HCT116 (cell line): ENCODE measurements at regions not wholly inside any gene's neighbourhood (a gene's known extent, or its start where the extent isn't known, plus 50 kb on each side); places are given as distances from the start of the nearest gene placed in this dataset.

Experiments used
- ATAC-seq: fragments of 200-7000 bp; cut with Tn5 transposase; 2 replicates; pipeline ENCODE4 v1.9.1; 2020; ENCODE audit warnings: mild to moderate bottlenecking, moderate library complexity
- BruUV-seq: library from RNA; stranded (reverse); fragments of 400-500 nt; replicated peaks from 2 replicates; lab custom pipeline; 2021; lab: Mats Ljungman, UMichigan
- CTCF ChIA-PET: fragments of 300-600 bp; sonication (Branson Sonifier 250); formaldehyde crosslinking; loops from one replicate; lab custom pipeline; 2021; ENCODE audit warnings: antibody characterized with exemption; lab: Charles Lee
- POLR2A ChIA-PET: fragments of 300-600, 350-600 bp; sonication (Branson Sonifier 250); formaldehyde crosslinking; loops from one replicate; lab custom pipeline; 2021; ENCODE audit warnings: antibody characterized with exemption; lab: Charles Lee
- RAD21 ChIA-PET, 2 experiments: fragments of 300-600 bp; sonication (Branson Sonifier 250); formaldehyde crosslinking; loops; one replicate each; lab custom pipeline; 2023; ENCODE audit warnings: low total read pairs in 2 of 2; ENCODE audit not compliant: uncharacterized antibody in 2 of 2, unreplicated experiment in 2 of 2, low non-redundant PET in 1 of 2; lab: Charles Lee
- DNase-seq: peaks from one replicate; pipeline ENCODE4 v3.0.0-alpha.2; 2010; ENCODE audit warnings: low read depth, low spot score
- H2AFZ ChIP-seq: fragments of 200-600 bp; shearing (Covaris generic), sonication (generic); 2 replicates; pipeline ENCODE4 v1.6.1; 2017; ENCODE audit warnings: low read depth, mixed run types, mixed read lengths, antibody characterized with exemption, low read length; ENCODE audit not compliant: poor library complexity, severe bottlenecking
- H3K27ac ChIP-seq: 2 replicates; pipeline ENCODE4 v1.5.1; 2012; ENCODE audit warnings: low read depth, low read length
- H3K27me3 ChIP-seq: fragments of 200-600 bp; sonication (generic); 2 replicates; pipeline ENCODE4 v1.6.1; 2016; ENCODE audit warnings: mixed run types, low read length, mixed read lengths; ENCODE audit not compliant: insufficient read depth
- H3K36me3 ChIP-seq, 2 experiments: fragments of 200-500 bp in 1 of 2; fragments of 200-600 bp in 1 of 2; sonication (Bioruptor generic) in 1 of 2; sonication (generic) in 1 of 2; 2 replicates each; pipeline versions ENCODE4 v1.5.1 to v1.6.1; 2014 to 2016; ENCODE audit warnings: low read length in 2 of 2, inconsistent platforms in 1 of 2, mixed read lengths in 1 of 2, mixed run types in 1 of 2; ENCODE audit not compliant: insufficient read depth in 2 of 2, control insufficient read depth in 1 of 2
- H3K4me1 ChIP-seq, 2 experiments: fragments of 200-600 bp in 1 of 2; sonication (generic) in 1 of 2; 2 replicates each; pipeline versions ENCODE4 v1.5.1 to v1.6.1; 2012 to 2017; ENCODE audit warnings: low read length in 2 of 2, inconsistent platforms in 1 of 2, mild to moderate bottlenecking in 1 of 2, mixed read lengths in 1 of 2, mixed run types in 1 of 2, moderate library complexity in 1 of 2; ENCODE audit not compliant: insufficient read depth in 2 of 2, control insufficient read depth in 1 of 2
- H3K4me2 ChIP-seq: fragments of 200-600 bp; sonication (generic); 2 replicates; pipeline ENCODE4 v1.6.1; 2017; ENCODE audit warnings: mixed run types, low read length, mixed read lengths
- H3K4me3 ChIP-seq, 2 experiments: fragments of 200-600 bp in 1 of 2; sonication (generic) in 1 of 2; replicated peaks in 1 of 2; 2 replicates each; pipeline ENCODE4 v1.5.1; 2011 to 2016; ENCODE audit warnings: low read length in 2 of 2, control low read depth in 1 of 2, low read depth in 1 of 2, mild to moderate bottlenecking in 1 of 2, mixed read lengths in 1 of 2, mixed run types in 1 of 2
- H3K79me2 ChIP-seq: fragments of 200-600 bp; sonication (generic); 2 replicates; pipeline ENCODE4 v1.6.1; 2017; ENCODE audit warnings: mild to moderate bottlenecking, mixed run types, low read length, moderate library complexity, mixed read lengths; ENCODE audit not compliant: insufficient read depth
- H3K9ac ChIP-seq: fragments of 200-600 bp; sonication (generic); 2 replicates; pipeline ENCODE4 v1.6.1; 2016; ENCODE audit warnings: low read length, mixed read lengths
- H3K9me2 ChIP-seq: fragments of 200-600 bp; sonication (generic), shearing (Covaris generic); 2 replicates; pipeline ENCODE4 v1.6.1; 2017; ENCODE audit warnings: mixed run types, mild to moderate bottlenecking, moderate library complexity; ENCODE audit not compliant: insufficient read depth
- H3K9me3 ChIP-seq, 2 experiments: fragments of 200-500 bp in 1 of 2; fragments of 200-600 bp in 1 of 2; sonication (Bioruptor generic) in 1 of 2; sonication (generic) in 1 of 2; 2 replicates each; pipeline ENCODE4 v1.6.1; 2014 to 2017; ENCODE audit warnings: low read length in 2 of 2, mixed read lengths in 2 of 2, inconsistent platforms in 1 of 2, low read depth in 1 of 2, mild to moderate bottlenecking in 1 of 2, mixed run types in 1 of 2, moderate library complexity in 1 of 2; ENCODE audit not compliant: control insufficient read depth in 1 of 2, insufficient read depth in 1 of 2
- H4K20me1 ChIP-seq: fragments of 200-600 bp; sonication (generic), shearing (Covaris generic); 2 replicates; pipeline ENCODE4 v1.6.1; 2017; ENCODE audit warnings: mixed run types, mild to moderate bottlenecking, moderate library complexity; ENCODE audit not compliant: insufficient read depth
- ATF3 ChIP-seq: IDR thresholded peaks from 2 replicates; pipeline ENCODE4 v1.6.1; 2012
- CBX3 ChIP-seq: IDR thresholded peaks from 2 replicates; pipeline ENCODE4 v1.6.1; 2012; ENCODE audit warnings: low read depth
- CEBPB ChIP-seq: IDR thresholded peaks from 2 replicates; pipeline ENCODE4 v1.6.1; 2012; ENCODE audit warnings: low read depth
- CTCF ChIP-seq, 3 experiments: fragments of 200-600 bp in 1 of 3; sonication (generic) in 1 of 3; IDR thresholded peaks in 2 of 3; conservative IDR thresholded peaks in 1 of 3; 2 replicates each; pipeline ENCODE4 v1.5.1; 2012 to 2017; ENCODE audit warnings: low read depth in 2 of 3, low read length in 2 of 3, antibody characterized with exemption in 1 of 3, borderline replicate concordance in 1 of 3, control low read depth in 1 of 3, mild to moderate bottlenecking in 1 of 3, mixed read lengths in 1 of 3, mixed run types in 1 of 3, moderate library complexity in 1 of 3; ENCODE audit not compliant: insufficient read depth in 1 of 3
- EGR1 ChIP-seq: IDR thresholded peaks from 2 replicates; pipeline ENCODE4 v1.6.1; 2012; ENCODE audit warnings: low read depth
- ELF1 ChIP-seq: IDR thresholded peaks from 2 replicates; pipeline ENCODE4 v1.6.1; 2012; ENCODE audit warnings: low read depth, borderline replicate concordance
- EZH2 ChIP-seq: fragments of 200-600 bp; sonication (generic); IDR thresholded peaks from 2 replicates; pipeline ENCODE4 v1.6.1; 2017; ENCODE audit warnings: antibody characterized with exemption, mixed run types
- EZH2phosphoT487 ChIP-seq: fragments of 200-600 bp; IDR thresholded peaks from 2 replicates; pipeline ENCODE4 v1.6.1; 2018; ENCODE audit warnings: antibody characterized with exemption, borderline replicate concordance
- FOSL1 ChIP-seq: IDR thresholded peaks from 2 replicates; pipeline ENCODE4 v1.6.1; 2012; ENCODE audit warnings: low read depth
- JUND ChIP-seq: IDR thresholded peaks from 2 replicates; pipeline ENCODE4 v1.6.1; 2012
- MAX ChIP-seq: IDR thresholded peaks from 2 replicates; pipeline ENCODE4 v1.6.1; 2012
- POLR2AphosphoS5 ChIP-seq: IDR thresholded peaks from 2 replicates; pipeline ENCODE4 v1.6.1; 2011; ENCODE audit warnings: mild to moderate bottlenecking, low read depth, low read length, moderate library complexity
- RAD21 ChIP-seq: IDR thresholded peaks from 2 replicates; pipeline ENCODE4 v1.6.1; 2012; ENCODE audit warnings: low read depth, mild to moderate bottlenecking
- SIN3A ChIP-seq: IDR thresholded peaks from 2 replicates; pipeline ENCODE4 v1.6.1; 2012; ENCODE audit warnings: low read depth
- TCF7L2 ChIP-seq: IDR thresholded peaks from 2 replicates; pipeline ENCODE4 v1.7.0; 2011; ENCODE audit warnings: borderline replicate concordance, inconsistent platforms; ENCODE audit not compliant: insufficient read depth, insufficient read length; ENCODE audit errors: extremely low read depth
- ZBTB33 ChIP-seq: IDR thresholded peaks from 2 replicates; pipeline ENCODE4 v1.6.1; 2011; ENCODE audit warnings: mild to moderate bottlenecking, low read length, moderate library complexity; ENCODE audit not compliant: insufficient replicate concordance; ENCODE audit errors: extremely low read depth
- ZFX ChIP-seq: fragments of 450-650 bp; IDR thresholded peaks from 2 replicates; pipeline ENCODE4 v1.6.1; 2017
- ZNF274 ChIP-seq: fragments of 200-500 bp; sonication (Bioruptor generic); IDR thresholded peaks from 2 replicates; pipeline ENCODE4 v1.6.1; 2014; ENCODE audit warnings: mild to moderate bottlenecking, low read depth, low read length, inconsistent platforms
- intact Hi-C: fragments of 100-400 bp; cut with micrococcal nuclease; formaldehyde crosslinking; loops from 2 replicates; pipeline ENCODE4 v1.10.0; 2022

GRCh38 chr3:24730173-24730572 lies 235.5 kb upstream of the THRB start:
- H3K4me2 ChIP-seq: no peak overlapping the region
- H3K36me3 ChIP-seq: no peaks in the 10 kb centered on the region
- H3K9me3 ChIP-seq: no peaks in the 10 kb centered on the region
- BruUV-seq: no TSS peak
- TF ChIP-seq ELF1: no peak
- TF ChIP-seq RAD21: no peak
- no peak for TF ChIP-seq ZNF274
- no peak for TF ChIP-seq EZH2
- no peak for TF ChIP-seq CEBPB
- no peak for TF ChIP-seq JUND
- no peak for TF ChIP-seq ATF3
- TF ChIP-seq CBX3: no peak
- no peak for TF ChIP-seq POLR2AphosphoS5
- no peak for TF ChIP-seq ZBTB33
- TF ChIP-seq TCF7L2: no peak
- TF ChIP-seq MAX: no peak
- TF ChIP-seq EZH2phosphoT487: no peak
- TF ChIP-seq EGR1: no peak
- TF ChIP-seq SIN3A: no peak
- TF ChIP-seq CTCF (IDR thresholded peaks at IDR 0.05 in 2 of 3, conservative IDR thresholded peaks at IDR 0.05 in 1 of 3; ENCODE audit: borderline replicate concordance in 1 of 3, insufficient read depth in 1 of 3, low read depth in 2 of 3, low read length in 2 of 3): no peak
- no peak for TF ChIP-seq FOSL1
- TF ChIP-seq ZFX: no peak
- H3K79me2 ChIP-seq: no peaks in the 10 kb centered on the region
- no peaks in the 10 kb centered on the region for H3K9me2 ChIP-seq
- no peak for ATAC-seq
- no peaks in the 10 kb centered on the region for H3K4me1 ChIP-seq
- ChIA-PET CTCF (no interaction called here), POLR2A (no interaction called here), RAD21 (no interaction called here)
- H3K9ac ChIP-seq: no peak overlapping the region
- H4K20me1 ChIP-seq: no peaks in the 10 kb centered on the region
- H3K27ac ChIP-seq: no peak overlapping the region
- peaks cover 27% of the 10 kb centered on the region for H3K27me3 ChIP-seq
- no peak overlapping the region for H2AFZ ChIP-seq
- no peak for DNase-seq
- intact Hi-C loops: no loop called here
- no peak overlapping the region for H3K4me3 ChIP-seq
